Heart left ventricle (tissue), 16 donors: ENCODE measurements at regions not wholly inside any gene's neighbourhood (a gene's known extent, or its start where the extent isn't known, plus 50 kb on each side); places are given as distances from the start of the nearest gene placed in this dataset.
"Not testable (repeated sequence)": the region's sequence is repeated elsewhere in the genome, so short reads cannot be mapped to it uniquely, and the experiment has no call there.

ENCODE experiments used
- ATAC-seq, 4 donors: fragments of 200-7000 bp; cut with Tn5 transposase; one replicate each; pipeline ENCODE4 v1.9.1; 2020 to 2022; ENCODE audit warnings: moderate library complexity in 4 of 4, mild to moderate bottlenecking in 3 of 4, moderate number of reproducible peaks in 1 of 4
- DNase-seq, 5 donors: peaks; one replicate each; pipeline ENCODE4 v3.0.0-alpha.2; 2020
- H3K27ac ChIP-seq, 12 donors: fragments of 200-600 bp; sonication (generic) in 4 of 12; one replicate each; pipeline versions ENCODE4 v1.5.0 to v1.8.0; 2016 to 2022; ENCODE audit warnings: mild to moderate bottlenecking in 2 of 12
- H3K27me3 ChIP-seq, 9 donors: fragments of 200-600 bp; sonication (generic) in 2 of 9; one replicate each; pipeline versions ENCODE4 v1.5.1 to v1.8.0; 2016 to 2022; ENCODE audit warnings: mild to moderate bottlenecking in 3 of 9
- H3K36me3 ChIP-seq, 9 donors: fragments of 200-600 bp; sonication (generic) in 2 of 9; one replicate each; pipeline versions ENCODE4 v1.5.0 to v1.8.0; 2018 to 2022; ENCODE audit warnings: mild to moderate bottlenecking in 2 of 9
- H3K4me1 ChIP-seq, 12 donors: fragments of 200-600 bp; sonication (generic) in 4 of 12; one replicate each; pipeline versions ENCODE4 v1.5.0 to v1.8.0; 2016 to 2022; ENCODE audit warnings: mild to moderate bottlenecking in 3 of 12
- H3K4me3 ChIP-seq, 12 donors: fragments of 200-600 bp; sonication (generic) in 4 of 12; one replicate each; pipeline versions ENCODE4 v1.5.0 to v1.8.0; 2017 to 2022; ENCODE audit warnings: mild to moderate bottlenecking in 9 of 12, moderate library complexity in 4 of 12
- H3K9me3 ChIP-seq, 12 donors: fragments of 200-600 bp; sonication (generic) in 4 of 12; one replicate each; pipeline versions ENCODE4 v1.5.0 to v1.8.0; 2016 to 2022; ENCODE audit warnings: mild to moderate bottlenecking in 1 of 12
- CTCF ChIP-seq, 12 donors: fragments of 200-600 bp; sonication (generic) in 4 of 12; IDR thresholded peaks; one replicate each; pipeline versions ENCODE4 v1.5.0 to v1.8.0; 2018 to 2022; ENCODE audit warnings: antibody characterized with exemption in 12 of 12, mild to moderate bottlenecking in 5 of 12
- POLR2A ChIP-seq, 2 donors: fragments of 450-650 bp; IDR thresholded peaks; one replicate each; pipeline ENCODE4 v1.6.1; 2017; ENCODE audit warnings: antibody characterized with exemption in 2 of 2, mild to moderate bottlenecking in 2 of 2, moderate library complexity in 2 of 2
- WGBS, 4 donors: extraction: QIAGEN DNeasy Blood & Tissue Kit in 2 of 4; methylation state at CpG; one replicate each; pipeline versions ENCODE4 v1.1.5 to v1.1.7; 2013 to 2018; 5-methylcytosine and 5-hydroxymethylcytosine counted together
- intact Hi-C, 10 donors: fragments of 100-400 bp; cut with DNase I; formaldehyde crosslinking; loops; one replicate each; pipeline versions ENCODE4 v1.11.1 to v1.14.2; 2022
- donor health status: ischemic (EF 13 %, LVEDD 7.1; RV severe dilation, severe dysfunction).
- donor health status: healthy with polysubstance abuse.
- donor health status: DM: no; HTN: yes; CAD: no.
- donor health status: DM: no; HTN: no; CAD: no.
- donor health status: ischemic (EF 25% LVEDD 6.9; RV normal size, moderate dysfunction).
- donor health status: ischemic (EF 25% LVEDD 5.7; RV mildly dilated, moderate dysfunction).
- donor health status: healthy.
- donor health status: DM: yes; HTN: yes; CAD: no.
- donor health status: ischemic (EF 35%, LVEDD 5.7; RV mildly dilated, moderate dysfunction).
- donor health status: nonischemic (EF 11% LVEDD 7.7; RV severe dilation, severe dysfunction).
- donor health status: DM: yes; HTN: yes; CAD: no.
- donor health status: PGD.
- donor health status: ischemic (EF 29% LVEDD 5.4; RV normal size, mild dysfunction).
- donor health status: nonischemic (EF 23%, LVEDD 6.1; RV moderate dilation, normal function).

DNA sequence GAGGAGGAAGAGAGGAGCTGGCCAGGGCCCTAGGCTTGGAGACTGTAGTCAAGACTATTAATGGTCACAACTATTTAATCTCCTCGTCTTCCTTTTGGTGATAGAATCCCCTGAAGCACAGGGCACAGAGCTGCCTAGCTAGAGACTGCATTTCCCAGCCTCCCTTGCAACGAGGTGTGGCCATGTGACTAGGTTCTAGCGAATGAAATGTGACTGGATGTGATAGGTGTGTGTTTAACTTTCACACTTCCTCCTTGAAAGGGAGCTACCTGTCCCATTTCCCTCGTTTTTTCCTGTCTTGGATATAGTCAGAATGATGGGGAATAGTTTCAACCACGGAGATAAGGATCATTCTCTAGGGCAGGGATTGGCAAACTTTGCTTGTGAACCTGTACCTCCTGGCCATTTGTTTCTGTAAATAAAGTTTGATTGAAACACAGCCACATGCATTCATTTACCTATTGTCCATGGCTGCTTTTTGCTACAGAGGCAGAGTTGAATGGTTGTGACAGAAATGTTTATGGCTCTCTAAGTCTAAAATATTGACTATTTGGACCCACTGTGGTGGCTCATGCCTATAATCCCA, 313.5 kb downstream of the MIAT start:
- H3K4me3 ChIP-seq = no peak overlapping the region
- no peak for TF ChIP-seq CTCF (IDR thresholded peaks at IDR 0.05)
- no peak for TF ChIP-seq POLR2A (IDR thresholded peaks at IDR 0.05)
- ATAC-seq = no peak
- WGBS, 4 donors = 23 to 38% (median 32%) methylated on average over 5 of the region's 5 CpGs
- no peaks in the 10 kb centered on the region for H3K4me1 ChIP-seq
- DNase-seq = no peak
- H3K27ac ChIP-seq = no peak overlapping the region
- H3K36me3 ChIP-seq = no peaks in the 10 kb centered on the region
- intact Hi-C loops = no loop called here
- peaks cover 0 to 15% (median 0%) of the 10 kb centered on the region in 9 donors for H3K27me3 ChIP-seq
- no peaks in the 10 kb centered on the region for H3K9me3 ChIP-seq

GRCh38 chr22:26972286-26972685, 314.9 kb downstream of the MIAT start:
- WGBS, 4 donors = 69 to 78% (median 73%) methylated on average over 6 of the region's 6 CpGs
- intact Hi-C loops = no loop called here

DNA sequence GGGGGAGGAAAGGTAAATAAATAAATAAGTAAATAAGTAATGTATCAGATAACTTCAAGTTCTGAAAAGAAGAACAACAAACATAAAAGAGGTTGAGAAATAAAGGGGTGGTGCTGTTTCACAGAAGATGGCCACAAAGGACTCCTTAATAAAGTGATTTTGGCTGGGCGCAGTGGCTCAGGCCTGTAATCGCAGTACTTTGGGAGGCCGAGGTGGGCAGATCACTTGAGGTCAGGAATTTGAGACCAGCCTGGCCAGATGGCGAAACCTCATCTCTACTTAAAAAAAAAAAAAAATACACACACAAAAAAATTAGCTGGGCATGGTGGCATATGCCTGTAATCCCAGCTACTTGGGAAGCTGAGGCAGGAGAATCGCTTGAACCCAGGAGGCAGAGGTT, 315.5 kb downstream of the MIAT start:
- H3K27me3 ChIP-seq = peaks cover 0 to 35% (median 0%) of the 10 kb centered on the region in 9 donors
- ATAC-seq, H3K4me1 ChIP-seq, H3K36me3 ChIP-seq, DNase-seq, H3K9me3 ChIP-seq, H3K27ac ChIP-seq, intact Hi-C loops, H3K4me3 ChIP-seq: not testable (repeated sequence)
- WGBS, 4 donors = 87 to 95% (median 88%) methylated on average over 5 of the region's 5 CpGs

More at GRCh38 chr22:26972286-26972685, 314.9 kb downstream of the MIAT start:
- TF ChIP-seq POLR2A (IDR thresholded peaks at IDR 0.05) (no peak), CTCF (IDR thresholded peaks at IDR 0.05) (no peak)
- no peaks in the 10 kb centered on the region for H3K9me3 ChIP-seq
- no peak overlapping the region for H3K27ac ChIP-seq
- ATAC-seq (no peak), DNase-seq (no peak)
- H3K36me3 ChIP-seq = no peaks in the 10 kb centered on the region
- H3K27me3 ChIP-seq = peaks cover 0 to 29% (median 0%) of the 10 kb centered on the region in 9 donors
- no peaks in the 10 kb centered on the region for H3K4me1 ChIP-seq
- H3K4me3 ChIP-seq = no peak overlapping the region

GRCh38 chr22:26974034-26974433, 316.6 kb downstream of the MIAT start:
- Histone ChIP-seq H3K27me3 (peaks cover 0 to 38% (median 0%) of the 10 kb centered on the region in 9 donors), H3K4me3 (no peak overlapping the region), H3K9me3 (no peaks in the 10 kb centered on the region), H3K36me3 (no peaks in the 10 kb centered on the region), H3K27ac (no peak overlapping the region), H3K4me1 (no peaks in the 10 kb centered on the region)
- WGBS, 4 donors = 87 to 91% (median 90%) methylated on average over 3 of the region's 3 CpGs
- intact Hi-C loops = no loop called here
- ATAC-seq (no peak), DNase-seq (no peak)
- TF ChIP-seq POLR2A (IDR thresholded peaks at IDR 0.05) (no peak), CTCF (IDR thresholded peaks at IDR 0.05) (no peak)
